ENCODE measurements at regions not wholly inside any gene's neighbourhood (a gene's known extent, or its start where the extent isn't known, plus 50 kb on each side); places are given as distances from the start of the nearest gene placed in this dataset.

GRCh38 chr2:40841856-40842255 is 390.0 kb upstream of the SLC8A1 start:
- TF ChIP-seq CTCF (conservative IDR thresholded peaks at IDR 0.05; ENCODE audit: low read depth, low read length), result no peak
- DNase-seq (ENCODE audit: low read depth), result no peak
- no peak overlapping the region for H3K4me3 ChIP-seq (ENCODE audit: low read depth, low read length)

GRCh38 chr2:40844353-40845277 is 392.7 kb upstream of the SLC8A1 start:
- H3K4me3 ChIP-seq (ENCODE audit: low read depth, low read length), result no peak overlapping the region
- peak; percentile 49 for TF ChIP-seq CTCF (conservative IDR thresholded peaks at IDR 0.05; ENCODE audit: low read depth, low read length)
- DNase-seq (ENCODE audit: low read depth), result no peak

GRCh38 chr2:40851661-40852060 is 399.8 kb upstream of the SLC8A1 start:
- TF ChIP-seq CTCF (conservative IDR thresholded peaks at IDR 0.05; ENCODE audit: low read depth, low read length), result no peak
- DNase-seq (ENCODE audit: low read depth), result peak; percentile 31
- no peak overlapping the region for H3K4me3 ChIP-seq (ENCODE audit: low read depth, low read length)

- no peak for DNase-seq (ENCODE audit: low read depth)
- H3K4me3 ChIP-seq (ENCODE audit: low read depth, low read length), result no peak overlapping the region
- no peak for TF ChIP-seq CTCF (conservative IDR thresholded peaks at IDR 0.05; ENCODE audit: low read depth, low read length)
Measured at GRCh38 chr2:40859617-40860016, 407.7 kb upstream of the SLC8A1 start.

DNA sequence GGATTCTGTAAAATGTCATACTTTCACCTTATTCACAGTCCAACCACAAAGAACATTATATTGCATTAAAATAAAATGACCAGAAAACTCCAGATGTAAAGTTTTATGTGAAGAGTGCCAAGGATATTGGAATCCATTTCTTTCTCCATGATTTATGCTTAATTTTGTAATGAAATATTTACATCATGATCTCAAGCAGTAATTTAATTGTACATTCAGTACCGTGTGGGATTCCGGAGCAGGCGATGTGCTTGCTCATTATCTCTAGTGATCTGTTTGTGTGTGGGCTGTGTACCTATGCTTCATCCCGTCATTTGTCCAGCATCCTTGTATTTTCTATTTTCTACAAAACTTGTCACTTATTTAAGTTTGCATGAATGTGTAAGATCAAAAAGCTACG is 415.9 kb upstream of the SLC8A1 start:
- TF ChIP-seq CTCF (conservative IDR thresholded peaks at IDR 0.05; ENCODE audit: low read depth, low read length), result no peak
- no peak overlapping the region for H3K4me3 ChIP-seq (ENCODE audit: low read depth, low read length)
- no peak for DNase-seq (ENCODE audit: low read depth)

DNA sequence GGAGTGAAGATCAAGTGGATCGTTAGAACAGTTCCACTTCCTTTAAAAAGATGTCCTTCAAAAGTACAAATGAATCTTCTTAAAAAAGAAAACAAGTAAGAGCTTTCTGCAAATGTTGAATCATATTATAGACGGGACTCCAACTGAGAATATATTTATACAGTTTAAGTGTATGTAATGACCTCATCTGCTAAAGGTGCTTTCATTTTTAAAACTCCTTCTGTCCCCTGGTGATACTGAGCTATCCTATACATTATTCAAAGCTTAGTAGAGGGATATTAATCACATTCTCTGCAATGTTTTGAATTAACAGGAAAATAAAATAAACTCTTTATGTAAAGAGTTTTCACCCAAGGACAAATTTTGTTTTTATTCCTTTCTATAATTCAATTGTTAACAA is 420.7 kb upstream of the SLC8A1 start:
- no peak overlapping the region for H3K4me3 ChIP-seq (ENCODE audit: low read depth, low read length)
- TF ChIP-seq CTCF (conservative IDR thresholded peaks at IDR 0.05; ENCODE audit: low read depth, low read length), result no peak
- DNase-seq (ENCODE audit: low read depth), result no peak

GRCh38 chr2:40874380-40874779 is 422.5 kb upstream of the SLC8A1 start:
- DNase-seq (ENCODE audit: low read depth), result no peak
- no peak overlapping the region for H3K4me3 ChIP-seq (ENCODE audit: low read depth, low read length)
- no peak for TF ChIP-seq CTCF (conservative IDR thresholded peaks at IDR 0.05; ENCODE audit: low read depth, low read length)

All from epithelial cell of proximal tubule (primary cell).